ENCODE measurements at regions not wholly inside any gene's neighbourhood (a gene's known extent, or its start where the extent isn't known, plus 50 kb on each side); places are given as distances from the start of the nearest gene placed in this dataset.

- no peak for DNase-seq (ENCODE audit: low read depth in 2 of 2)
These were observed 60.3 kb upstream of the CALM2 start for GRCh38 chr2:47236503-47237215.

GRCh38 chr2:47235132-47235531 lies 58.8 kb upstream of the CALM2 start:
- no peak for DNase-seq (ENCODE audit: low read depth in 2 of 2)

- no peak for DNase-seq (ENCODE audit: low read depth in 2 of 2)
These were observed 58.1 kb upstream of the CALM2 start for GRCh38 chr2:47234456-47234855.

GRCh38 chr2:47232738-47233415 lies 56.6 kb upstream of the CALM2 start:
- no peak for DNase-seq (ENCODE audit: low read depth in 2 of 2)

GRCh38 chr2:47230418-47230817 lies 54.1 kb upstream of the CALM2 start:
- no peak for DNase-seq (ENCODE audit: low read depth in 2 of 2)

GRCh38 chr2:47227532-47228279 lies 51.4 kb upstream of the CALM2 start:
- no peak for DNase-seq (ENCODE audit: low read depth in 2 of 2)

GRCh38 chr2:47226923-47227220 lies 50.6 kb upstream of the CALM2 start:
- DNase-seq (ENCODE audit: low read depth in 2 of 2), result no peak

GRCh38 chr2:47226132-47226922 lies 50.0 kb upstream of the CALM2 start:
- no peak for DNase-seq (ENCODE audit: low read depth in 2 of 2)

All from activated CD4-positive, alpha-beta T cell treated with anti-CD3 and anti-CD28 coated beads for 24 hours (primary cell).